Activated T-cell treated with anti-CD3 and anti-CD28 coated beads, Interleukin-2, amount 50 U/mL, for 48 hours (primary cell): ENCODE measurements at regions not wholly inside any gene's neighbourhood (a gene's known extent, or its start where the extent isn't known, plus 50 kb on each side); places are given as distances from the start of the nearest gene placed in this dataset.

ENCODE experiments used
- DNase-seq, 2 experiments: peaks; one replicate each; pipeline ENCODE4 v3.0.0-alpha.2; 2020

DNA sequence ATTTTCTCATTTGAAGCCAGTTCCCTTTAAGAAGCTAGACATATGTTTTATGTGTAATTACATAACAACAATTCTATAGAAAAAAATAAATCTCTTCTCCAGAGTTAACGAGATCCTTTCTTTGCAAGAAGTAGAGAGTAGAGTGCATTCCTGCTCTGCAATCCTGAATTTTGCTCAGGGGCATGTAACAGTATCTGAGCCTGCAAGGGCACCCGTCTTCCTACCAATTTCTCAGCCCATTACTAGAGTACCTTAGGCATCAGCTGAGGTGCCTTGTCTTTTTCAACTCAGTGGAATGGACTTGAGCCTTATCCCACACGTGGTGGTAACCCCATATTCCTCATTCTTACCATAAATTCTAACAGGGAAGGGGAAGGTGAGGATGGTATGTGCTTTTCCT lies 205.9 kb downstream of the IKZF2 start:
- DNase-seq = no peak

- DNase-seq = no peak
These were observed 208.1 kb downstream of the IKZF2 start for GRCh38 chr2:212943351-212943750.

- no peak for DNase-seq
These were observed 210.1 kb downstream of the IKZF2 start for GRCh38 chr2:212941361-212941760.

DNA sequence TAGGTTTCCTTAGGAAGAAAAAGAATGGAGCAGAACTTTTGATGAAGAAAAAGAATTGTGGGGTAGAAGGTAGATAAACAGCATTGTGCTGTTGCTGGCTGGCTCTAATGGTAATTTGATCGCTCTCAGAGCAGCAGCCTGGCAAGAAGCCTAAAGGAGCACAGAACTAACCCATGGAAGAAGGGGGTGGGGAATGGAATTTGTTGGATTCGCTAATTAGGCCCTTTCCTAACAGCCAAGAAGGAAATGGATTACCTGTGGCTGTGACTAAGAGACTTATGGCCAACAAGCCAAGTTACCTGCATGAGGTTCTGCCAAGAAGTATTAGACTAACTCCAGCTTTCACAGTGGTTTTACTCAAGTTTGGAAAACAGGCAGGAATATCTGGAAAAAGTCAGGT lies 210.6 kb downstream of the IKZF2 start:
- DNase-seq = no peak

- no peak for DNase-seq
These were observed 211.5 kb downstream of the IKZF2 start for GRCh38 chr2:212939777-212940531.

DNA sequence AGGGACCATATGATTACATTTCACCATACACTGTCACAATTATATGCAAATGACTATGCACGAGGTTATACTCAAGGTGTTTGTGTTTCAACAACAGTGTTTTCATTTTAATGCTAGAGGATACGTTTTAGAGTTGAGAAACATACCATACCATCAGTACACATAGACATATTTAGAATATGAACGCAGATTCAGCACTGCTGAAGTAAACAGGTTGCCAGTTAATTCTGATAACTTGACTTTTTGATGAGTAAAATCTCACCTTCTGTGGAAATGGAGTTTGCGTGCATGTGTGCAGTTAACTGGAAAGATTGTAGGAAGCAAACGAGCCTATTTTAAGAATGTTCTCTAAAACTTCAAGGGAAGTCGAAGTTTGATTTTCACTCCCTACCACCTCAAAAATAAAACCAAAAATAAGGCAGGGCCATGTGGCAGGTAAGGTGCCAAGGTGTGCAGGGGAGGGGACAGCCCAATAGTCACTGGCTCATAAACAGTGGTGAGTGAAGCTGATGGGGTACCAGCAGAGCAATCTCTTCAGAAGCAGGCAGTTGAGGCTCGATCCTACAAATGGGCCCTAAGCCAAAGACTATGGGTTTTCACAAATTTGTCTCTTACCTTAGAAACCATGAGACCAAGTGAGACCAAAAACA lies 213.1 kb downstream of the IKZF2 start:
- DNase-seq = no peak

GRCh38 chr2:212936572-212936971 lies 214.8 kb downstream of the IKZF2 start:
- DNase-seq = no peak

- DNase-seq = no peak
These were observed 215.7 kb downstream of the IKZF2 start for GRCh38 chr2:212935752-212936151.

- DNase-seq = no peak
These were observed 220.1 kb downstream of the IKZF2 start for GRCh38 chr2:212931271-212931670.

GRCh38 chr2:212930556-212931260 lies 220.7 kb downstream of the IKZF2 start:
- no peak for DNase-seq

- no peak for DNase-seq
These were observed 221.4 kb downstream of the IKZF2 start for GRCh38 chr2:212929971-212930370.

- DNase-seq = no peak
These were observed 222.3 kb downstream of the IKZF2 start for GRCh38 chr2:212929116-212929515.

DNA sequence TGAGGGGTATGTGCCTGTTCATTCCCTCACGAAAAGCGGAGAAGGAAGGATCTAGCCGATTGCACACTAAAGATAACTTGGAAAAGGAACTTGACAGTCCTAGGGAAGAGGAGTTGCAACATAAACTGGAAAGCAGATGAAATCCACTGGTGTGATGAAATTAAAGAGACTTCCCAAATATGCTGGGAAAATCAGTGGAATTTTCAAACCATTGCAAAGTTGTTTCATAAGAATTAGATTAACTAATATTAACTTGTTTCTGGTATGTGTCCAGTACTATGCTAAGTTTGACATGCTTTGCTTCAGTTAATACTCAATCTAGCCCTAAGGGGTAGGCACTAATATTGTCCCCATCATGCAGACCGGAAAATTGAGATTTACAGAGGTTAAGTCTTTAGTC lies 222.7 kb downstream of the IKZF2 start:
- no peak for DNase-seq

DNA sequence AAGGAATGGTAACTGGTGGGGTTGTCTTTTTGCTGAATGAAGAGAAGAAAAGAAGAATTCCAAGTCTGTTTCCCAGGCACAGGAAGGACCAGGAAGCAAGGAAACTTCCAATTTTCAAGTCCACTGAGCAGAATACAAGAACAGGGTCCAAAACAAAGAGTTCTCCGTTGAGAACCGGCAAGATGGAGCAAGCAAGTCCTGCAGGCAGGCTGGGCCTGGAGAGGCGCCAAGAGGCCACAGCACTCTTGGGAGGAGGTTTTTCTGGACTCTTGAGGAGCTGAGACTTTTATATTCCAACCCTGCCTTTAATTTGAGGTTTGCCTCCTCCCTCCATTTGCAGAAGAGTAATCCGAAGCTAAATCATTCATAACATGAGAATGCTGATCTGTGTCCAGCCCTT lies 224.5 kb downstream of the IKZF2 start:
- DNase-seq = no peak

DNA sequence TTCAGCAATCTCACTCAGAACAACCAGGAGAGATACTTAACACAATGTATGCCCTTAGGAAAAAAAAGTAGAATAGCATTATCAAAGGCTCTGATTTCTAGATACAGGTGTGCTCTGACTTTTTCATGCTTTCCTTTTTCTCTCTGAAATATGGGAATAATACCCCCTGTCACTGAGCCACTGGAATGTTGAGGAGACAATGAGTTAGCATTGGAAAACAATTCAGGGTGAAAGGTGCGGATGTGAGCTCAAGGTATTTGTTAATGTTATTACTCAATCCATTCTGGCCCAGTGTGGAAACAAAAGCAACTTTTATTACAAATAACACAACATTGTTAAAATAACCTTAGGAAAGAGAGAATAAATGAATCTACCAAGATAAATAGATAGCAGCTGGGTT lies 228.0 kb downstream of the IKZF2 start:
- DNase-seq = no peak

DNA sequence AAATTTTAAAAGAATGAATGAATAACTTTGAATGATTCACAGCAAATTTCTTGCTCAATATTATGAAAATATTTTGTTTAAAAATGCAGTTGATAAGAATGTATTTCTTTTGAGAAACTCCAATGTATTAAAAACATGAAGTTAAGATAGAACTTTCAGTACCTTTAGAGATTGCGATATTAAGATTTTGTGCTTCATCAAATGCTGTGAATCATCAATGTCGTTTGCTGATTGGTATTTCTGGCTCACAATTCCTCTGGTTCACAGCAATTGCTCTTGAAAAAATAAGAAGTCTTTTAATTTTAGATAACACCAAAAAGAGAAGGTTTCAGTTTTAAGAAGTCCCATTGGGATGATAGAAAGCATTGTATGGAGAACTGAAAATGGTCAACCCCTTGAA lies 228.7 kb downstream of the IKZF2 start:
- DNase-seq = no peak

- no peak for DNase-seq
These were observed 229.7 kb downstream of the IKZF2 start for GRCh38 chr2:212921711-212922110.

GRCh38 chr2:212921061-212921460 lies 230.4 kb downstream of the IKZF2 start:
- DNase-seq = no peak

GRCh38 chr2:212919238-212919637 lies 232.2 kb downstream of the IKZF2 start:
- DNase-seq = no peak

GRCh38 chr2:212918336-212918735 lies 233.1 kb downstream of the IKZF2 start:
- no peak for DNase-seq

- DNase-seq = peak in 1 of 2 experiments; percentile 25
These were observed 236.2 kb downstream of the IKZF2 start for GRCh38 chr2:212915121-212915782.

DNA sequence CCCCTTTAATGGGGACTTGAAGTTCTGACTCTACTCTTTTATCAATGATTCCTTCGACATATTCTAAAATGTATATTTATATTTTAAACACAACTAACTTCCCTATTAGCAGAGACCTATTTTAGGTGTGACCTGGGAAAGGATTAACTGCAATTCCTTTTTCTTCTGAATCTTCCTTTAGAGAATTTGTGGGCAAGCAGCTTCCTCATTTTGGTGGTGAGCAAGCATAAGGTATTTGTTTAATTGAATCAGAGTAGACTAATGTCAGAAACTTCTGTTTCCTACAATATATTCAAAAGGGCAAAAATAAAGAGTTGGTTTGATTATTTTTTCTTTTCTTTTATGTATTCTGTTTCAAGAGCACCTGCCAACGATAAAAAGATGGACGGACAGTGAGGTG lies 237.0 kb downstream of the IKZF2 start:
- DNase-seq = no peak

DNA sequence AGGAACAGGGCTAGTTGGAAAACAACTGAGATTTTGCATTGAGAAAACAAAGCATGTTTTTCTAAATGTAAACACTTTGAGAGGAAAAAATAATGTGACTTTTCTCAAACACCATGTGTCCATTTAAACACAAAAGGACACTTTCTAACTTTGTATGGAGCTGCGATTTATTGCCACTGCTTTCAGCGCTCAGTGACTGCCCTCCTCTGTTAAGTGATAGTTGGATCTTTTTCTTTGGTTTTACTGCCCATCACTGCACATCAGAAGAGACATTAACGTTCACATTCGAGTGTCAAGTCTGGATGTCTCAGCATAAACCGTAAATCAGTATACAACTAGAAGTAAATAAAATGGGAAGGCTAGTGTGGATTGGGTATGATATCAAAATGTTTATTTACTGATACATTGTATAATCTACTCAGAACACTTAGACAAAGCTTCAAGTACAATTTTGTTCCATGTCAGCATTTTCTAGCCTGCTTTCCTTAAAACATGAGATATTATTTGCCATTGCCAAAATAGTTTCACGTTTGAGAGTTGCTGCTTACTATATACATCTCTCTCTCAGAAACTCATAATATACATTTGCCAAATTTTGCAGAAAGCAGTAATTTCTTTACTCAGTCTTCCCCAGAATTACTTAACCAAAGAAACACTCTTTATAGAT lies 237.6 kb downstream of the IKZF2 start:
- no peak for DNase-seq
